Stomach (tissue), 4 donors: ENCODE measurements at regions not wholly inside any gene's neighbourhood (a gene's known extent, or its start where the extent isn't known, plus 50 kb on each side); places are given as distances from the start of the nearest gene placed in this dataset.

Experiments used
- CTCF ChIP-seq, 7 experiments: fragments of 450-650 bp in 4 of 7; fragments of 200-600 bp in 3 of 7; sonication (generic) in 3 of 7; IDR thresholded peaks; one replicate each; pipeline ENCODE4 v1.5.1; 2016 to 2019; ENCODE audit warnings: antibody characterized with exemption in 7 of 7, control low read depth in 2 of 7, mild to moderate bottlenecking in 1 of 7
- EP300 ChIP-seq: sonication (generic); formaldehyde crosslinking; IDR thresholded peaks from one replicate; pipeline ENCODE4 v1.6.1; 2017; ENCODE audit warnings: antibody characterized with exemption
- POLR2A ChIP-seq, 4 donors: fragments of 450-650 bp; IDR thresholded peaks; one replicate each; pipeline ENCODE4 v1.6.1; 2016; ENCODE audit warnings: antibody characterized with exemption in 4 of 4, control low read depth in 2 of 4, mild to moderate bottlenecking in 1 of 4, moderate library complexity in 1 of 4

- no peak for TF ChIP-seq POLR2A (IDR thresholded peaks at IDR 0.05)
- TF ChIP-seq CTCF (IDR thresholded peaks at IDR 0.05), result no peak
- TF ChIP-seq EP300, result no peak
These were observed 510.0 kb upstream of the ALCAM start for GRCh38 chr3:104856741-104857140.
